H1 (cell line): ENCODE measurements at regions not wholly inside any gene's neighbourhood (a gene's known extent, or its start where the extent isn't known, plus 50 kb on each side); places are given as distances from the start of the nearest gene placed in this dataset.

Experiments used
- CTCF ChIA-PET: fragments of 300-600 bp; sonication (Branson Sonifier 250); formaldehyde crosslinking; loops from one replicate; lab custom pipeline; 2021; ENCODE audit not compliant: partially characterized antibody; lab: Charles Lee
- POLR2A ChIA-PET: fragments of 300-600 bp; sonication (Branson Sonifier 250); formaldehyde crosslinking; loops from one replicate; lab custom pipeline; 2021; ENCODE audit warnings: inconsistent platforms; ENCODE audit not compliant: partially characterized antibody; lab: Charles Lee
- DNase-seq, 2 experiments: peaks; one replicate each; pipeline versions ENCODE4 v3.0.0 to v3.0.0-alpha.2; 2010 to 2022; ENCODE audit warnings: low spot score in 2 of 2, low read depth in 1 of 2, mixed read lengths in 1 of 2
- FAIRE-seq: peaks from 2 replicates; lab custom pipeline; 2011; peaks lifted over from hg19 to GRCh38; lab: Jason Lieb, UNC
- H2AFZ ChIP-seq: 2 replicates; pipeline ENCODE4 v1.8.1; 2012; ENCODE audit warnings: low read length, inconsistent platforms
- H2AK5ac ChIP-seq: 2 replicates; pipeline ENCODE4 v1.6.1; 2013; ENCODE audit warnings: low read depth, low read length
- H2BK120ac ChIP-seq: replicated peaks from 2 replicates; pipeline ENCODE3; 2013; ENCODE audit warnings: low read depth, low read length, inconsistent platforms
- H2BK12ac ChIP-seq: 2 replicates; pipeline ENCODE4 v1.6.1; 2013; ENCODE audit warnings: low read depth, low read length
- H2BK15ac ChIP-seq: 2 replicates; pipeline ENCODE4 v1.6.1; 2013; ENCODE audit warnings: low read length
- H2BK20ac ChIP-seq: 2 replicates; pipeline ENCODE4 v1.6.1; 2013; ENCODE audit warnings: low read length
- H2BK5ac ChIP-seq: 2 replicates; pipeline ENCODE4 v1.6.1; 2013; ENCODE audit warnings: low read depth, low read length
- H3K14ac ChIP-seq: 2 replicates; pipeline ENCODE4 v1.6.1; 2013; ENCODE audit warnings: inconsistent platforms; ENCODE audit not compliant: insufficient read length
- H3K18ac ChIP-seq: 2 replicates; pipeline ENCODE4 v1.6.1; 2013; ENCODE audit warnings: low read length; ENCODE audit errors: extremely low read depth
- H3K23ac ChIP-seq: 2 replicates; pipeline ENCODE4 v1.6.1; 2013; ENCODE audit warnings: inconsistent platforms; ENCODE audit not compliant: insufficient read length
- H3K23me2 ChIP-seq: 2 replicates; pipeline ENCODE4 v1.6.1; 2013; ENCODE audit warnings: low read depth, low read length
- H3K27ac ChIP-seq: 2 replicates; pipeline ENCODE4 v1.6.1; 2011; ENCODE audit warnings: low read depth, low read length, inconsistent platforms
- H3K27me3 ChIP-seq, 4 experiments: replicated peaks in 1 of 4; 1 replicate in 1 of 4; 2 replicates in 3 of 4; pipeline versions ENCODE4 v1.6.1 to v1.8.1; 2011 to 2013; ENCODE audit warnings: low read length in 3 of 4, mild to moderate bottlenecking in 3 of 4, inconsistent platforms in 2 of 4, mixed read lengths in 2 of 4, moderate library complexity in 1 of 4; ENCODE audit not compliant: control insufficient read depth in 3 of 4, insufficient read depth in 3 of 4; ENCODE audit errors: extremely low read depth in 1 of 4
- H3K36me3 ChIP-seq, 4 experiments: 2 replicates each; pipeline versions ENCODE4 v1.6.1 to v1.8.1; 2011 to 2013; ENCODE audit warnings: mild to moderate bottlenecking in 4 of 4, low read length in 3 of 4, moderate library complexity in 2 of 4, control low read depth in 1 of 4, inconsistent platforms in 1 of 4; ENCODE audit not compliant: insufficient read depth in 4 of 4, control insufficient read depth in 2 of 4
- H3K4ac ChIP-seq: replicated peaks from 2 replicates; pipeline ENCODE3; 2013; ENCODE audit warnings: low read length, low read depth, mixed read lengths, inconsistent platforms; ENCODE audit not compliant: insufficient read length
- H3K4me1 ChIP-seq, 4 experiments: replicated peaks in 1 of 4; 1 replicate in 1 of 4; 2 replicates in 3 of 4; pipeline versions ENCODE4 v1.6.1 to v1.8.1; 2011 to 2013; ENCODE audit warnings: low read length in 3 of 4, inconsistent platforms in 2 of 4, mixed read lengths in 1 of 4; ENCODE audit not compliant: insufficient read depth in 4 of 4, control insufficient read depth in 3 of 4
- H3K4me2 ChIP-seq, 2 experiments: 2 replicates each; pipeline versions ENCODE4 v1.6.1 to v1.8.1; 2011 to 2013; ENCODE audit warnings: low read depth in 2 of 2, low read length in 2 of 2, control low read depth in 1 of 2, inconsistent platforms in 1 of 2, mild to moderate bottlenecking in 1 of 2; ENCODE audit not compliant: insufficient read depth in 1 of 2
- H3K4me3 ChIP-seq, 4 experiments: fragments of 200-600, 300-600 bp in 1 of 4; sonication (generic), shearing (Covaris generic), sonication (Bioruptor Twin) in 1 of 4; 2 replicates each; pipeline versions ENCODE4 v1.5.1 to v1.8.1; 2011 to 2016; ENCODE audit warnings: low read length in 4 of 4, low read depth in 3 of 4, control low read depth in 2 of 4, inconsistent platforms in 2 of 4, mild to moderate bottlenecking in 2 of 4, mixed read lengths in 1 of 4, moderate library complexity in 1 of 4; ENCODE audit not compliant: insufficient read depth in 2 of 4; ENCODE audit errors: extremely low read depth in 1 of 4
- H3K56ac ChIP-seq: replicated peaks from 2 replicates; pipeline ENCODE3; 2013; ENCODE audit warnings: low read depth, mild to moderate bottlenecking, mixed read lengths, low read length, inconsistent platforms; ENCODE audit not compliant: insufficient read length
- H3K79me1 ChIP-seq: 2 replicates; pipeline ENCODE4 v1.6.1; 2013; ENCODE audit warnings: low read depth, low read length, control low read depth
- H3K79me2 ChIP-seq, 2 experiments: 2 replicates each; pipeline versions ENCODE4 v1.6.1 to v1.8.1; 2012 to 2013; ENCODE audit warnings: low read length in 2 of 2, mild to moderate bottlenecking in 2 of 2, inconsistent platforms in 1 of 2; ENCODE audit not compliant: insufficient read depth in 2 of 2, control insufficient read depth in 1 of 2
- H3K9ac ChIP-seq, 4 experiments: replicated peaks in 1 of 4; 1 replicate in 1 of 4; 2 replicates in 3 of 4; pipeline versions ENCODE4 v1.6.1 to v1.8.1; 2011 to 2013; ENCODE audit warnings: low read depth in 3 of 4, low read length in 3 of 4, control low read depth in 2 of 4, mild to moderate bottlenecking in 2 of 4, moderate library complexity in 2 of 4, inconsistent platforms in 1 of 4; ENCODE audit errors: extremely low read depth in 1 of 4
- H3K9me3 ChIP-seq, 2 experiments: 2 replicates each; pipeline versions ENCODE4 v1.6.1 to v1.8.1; 2012 to 2013; ENCODE audit warnings: mild to moderate bottlenecking in 2 of 2, moderate library complexity in 2 of 2, control low read depth in 1 of 2, inconsistent platforms in 1 of 2, low read depth in 1 of 2, low read length in 1 of 2, mixed read lengths in 1 of 2; ENCODE audit not compliant: insufficient read depth in 2 of 2
- H4K20me1 ChIP-seq, 2 experiments: replicated peaks in 1 of 2; 2 replicates each; pipeline versions ENCODE3 to v1.8.1; 2011 to 2013; ENCODE audit warnings: inconsistent platforms in 2 of 2, low read length in 2 of 2, mild to moderate bottlenecking in 1 of 2; ENCODE audit not compliant: insufficient read depth in 2 of 2, control insufficient read depth in 1 of 2
- H4K5ac ChIP-seq: 2 replicates; pipeline ENCODE4 v1.6.1; 2013; ENCODE audit warnings: low read length, low read depth, mixed read lengths, inconsistent platforms; ENCODE audit not compliant: insufficient read length
- H4K8ac ChIP-seq: 2 replicates; pipeline ENCODE4 v1.8.0; 2013; ENCODE audit warnings: mild to moderate bottlenecking, moderate library complexity, low read length, inconsistent platforms; ENCODE audit not compliant: insufficient read depth; ENCODE audit errors: extremely low read depth
- H4K91ac ChIP-seq: replicated peaks from 2 replicates; pipeline ENCODE3; 2013; ENCODE audit warnings: low read length, mixed read lengths, inconsistent platforms; ENCODE audit not compliant: insufficient read length
- NANOG ChIP-seq: IDR thresholded peaks from 2 replicates; pipeline ENCODE4 v1.6.1; 2011; ENCODE audit warnings: low read length, low read depth, mild to moderate bottlenecking, inconsistent platforms; ENCODE audit not compliant: insufficient read depth, poor library complexity, severe bottlenecking
- NRF1 ChIP-seq: IDR thresholded peaks from 2 replicates; pipeline ENCODE4 v1.6.1; 2011; ENCODE audit warnings: mild to moderate bottlenecking, low read depth, low read length, improper control_type of control experiment
- RFX5 ChIP-seq: IDR thresholded peaks from 2 replicates; pipeline ENCODE4 v1.6.1; 2011; ENCODE audit warnings: low read depth, low read length, improper control_type of control experiment, borderline replicate concordance
- RNF2 ChIP-seq: fragments of 200-900, 300-1000 bp; sonication (generic); IDR thresholded peaks from 2 replicates; pipeline ENCODE4 v1.7.1; 2016; ENCODE audit warnings: borderline replicate concordance, low read depth, mild to moderate bottlenecking, antibody characterized with exemption, low read length; ENCODE audit not compliant: poor library complexity, severe bottlenecking; ENCODE audit errors: missing control alignments
- RXRA ChIP-seq: IDR thresholded peaks from 2 replicates; pipeline ENCODE4 v1.6.1; 2011; ENCODE audit warnings: low read depth, mild to moderate bottlenecking, low read length, moderate library complexity; ENCODE audit not compliant: insufficient read depth
- SIX5 ChIP-seq: IDR thresholded peaks from 2 replicates; pipeline ENCODE4 v1.6.1; 2011; ENCODE audit warnings: mild to moderate bottlenecking, low read depth, low read length
- TAF7 ChIP-seq: optimal IDR thresholded peaks from 2 replicates; pipeline ENCODE3; 2011; ENCODE audit warnings: low read depth, mild to moderate bottlenecking, inconsistent platforms, low read length, moderate library complexity, borderline replicate concordance
- ZNF274 ChIP-seq: IDR thresholded peaks from 2 replicates; pipeline ENCODE4 v1.7.0; 2012; ENCODE audit warnings: low read length, borderline replicate concordance; ENCODE audit errors: extremely low read depth
- WGBS, 2 experiments: shearing (Covaris generic) in 1 of 2; methylation state at CpG; one replicate each; pipeline versions ENCODE4 v1.1.6 to v1.1.7; 2013 to 2015; ENCODE audit warnings: low lambda C conversion rate in 2 of 2, mixed read lengths in 2 of 2, inconsistent platforms in 1 of 2, low coverage in 1 of 2, missing lambda C conversion rate in 1 of 2; ENCODE audit not compliant: insufficient replicate concordance in 2 of 2, insufficient coverage in 1 of 2, insufficient read length in 1 of 2; ENCODE audit errors: extremely low coverage in 1 of 2, missing lambda C conversion rate in 1 of 2; 5-methylcytosine and 5-hydroxymethylcytosine counted together
- TF ChIP-seq, protein P1 (sequence below): IDR thresholded peaks from 2 replicates; pipeline ENCODE4 v1.6.1; 2011; ENCODE audit warnings: low read length, improper control_type of control experiment

DNA sequence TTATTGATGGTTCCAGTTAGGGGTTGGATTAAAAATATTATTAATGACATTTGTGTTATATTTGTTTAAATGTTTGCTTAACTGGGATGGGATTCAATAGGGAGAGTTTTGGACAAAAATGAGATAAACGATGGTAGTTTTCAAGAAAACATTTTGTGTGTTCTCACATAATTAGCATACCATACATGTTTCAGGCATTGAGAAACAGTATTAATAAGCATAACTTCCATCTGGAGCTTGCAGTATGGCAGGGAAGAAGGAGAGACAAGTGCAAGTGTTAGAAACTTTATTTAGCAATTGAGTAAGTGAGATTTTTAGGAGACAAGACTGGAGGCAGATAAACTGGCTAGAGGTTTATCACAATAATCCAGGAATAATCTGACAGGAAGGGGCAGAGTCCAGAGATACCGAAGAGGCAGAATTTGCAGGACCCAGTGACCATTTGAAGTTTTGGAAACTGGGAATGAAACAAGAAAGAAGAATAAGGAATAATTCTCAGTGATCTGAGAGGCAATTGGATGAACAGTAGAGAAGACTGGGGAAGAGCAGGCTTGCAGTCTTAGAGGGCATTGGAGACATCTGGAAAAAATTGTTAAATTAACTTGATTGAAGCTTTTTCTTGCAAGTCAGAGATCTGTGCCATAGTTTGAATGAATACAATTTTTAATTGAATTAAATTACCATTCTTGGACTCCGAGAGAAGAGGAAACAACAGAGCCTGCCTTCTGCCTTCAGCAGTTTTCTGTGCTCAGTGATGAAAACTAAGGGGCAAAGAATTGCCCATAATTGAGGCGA, 73.0 kb upstream of the PTCHD4 start:
- no peak for FAIRE-seq
- H2BK12ac ChIP-seq, result no peak overlapping the region
- no peaks in the 10 kb centered on the region for H4K20me1 ChIP-seq
- H3K14ac ChIP-seq, result no peak overlapping the region
- H3K9ac ChIP-seq, result no peak overlapping the region
- no peak overlapping the region for H3K18ac ChIP-seq
- H2BK15ac ChIP-seq, result no peak overlapping the region
- WGBS, 2 experiments, result 91% methylated on average over 4 of the region's 4 CpGs; no CpG with 5 or more reads in 1 of the 2 experiments
- no peak overlapping the region for H3K4me3 ChIP-seq
- no peak overlapping the region for H2BK20ac ChIP-seq
- H3K9me3 ChIP-seq, result no peaks in the 10 kb centered on the region
- H3K4me1 ChIP-seq, result no peaks in the 10 kb centered on the region
- no peak overlapping the region for H3K4ac ChIP-seq
- no peak overlapping the region for H3K27ac ChIP-seq
- no peaks in the 10 kb centered on the region for H3K79me1 ChIP-seq
- no peak overlapping the region for H4K5ac ChIP-seq
- no peak for DNase-seq
- H2AK5ac ChIP-seq, result no peak overlapping the region
- H3K79me2 ChIP-seq, result no peaks in the 10 kb centered on the region
- no peak overlapping the region for H2BK5ac ChIP-seq
- no peak overlapping the region for H3K4me2 ChIP-seq
- H3K27me3 ChIP-seq, result no peaks in the 10 kb centered on the region
- H3K23me2 ChIP-seq, result no peaks in the 10 kb centered on the region
- no peak overlapping the region for H2AFZ ChIP-seq
- no peak overlapping the region for H4K8ac ChIP-seq
- no peaks in the 10 kb centered on the region for H3K36me3 ChIP-seq
- H2BK120ac ChIP-seq, result no peak overlapping the region
- ChIA-PET CTCF (no interaction called here), POLR2A (no interaction called here)
- H3K23ac ChIP-seq, result no peak overlapping the region
- no peak overlapping the region for H3K56ac ChIP-seq
- no peak overlapping the region for H4K91ac ChIP-seq
- TF ChIP-seq TAF7 (no peak), RFX5 (no peak), RXRA (no peak), NANOG (no peak), SIX5 (no peak), NRF1 (no peak), ZNF274 (no peak), RNF2 (no peak)
- TF ChIP-seq, protein P1, sequence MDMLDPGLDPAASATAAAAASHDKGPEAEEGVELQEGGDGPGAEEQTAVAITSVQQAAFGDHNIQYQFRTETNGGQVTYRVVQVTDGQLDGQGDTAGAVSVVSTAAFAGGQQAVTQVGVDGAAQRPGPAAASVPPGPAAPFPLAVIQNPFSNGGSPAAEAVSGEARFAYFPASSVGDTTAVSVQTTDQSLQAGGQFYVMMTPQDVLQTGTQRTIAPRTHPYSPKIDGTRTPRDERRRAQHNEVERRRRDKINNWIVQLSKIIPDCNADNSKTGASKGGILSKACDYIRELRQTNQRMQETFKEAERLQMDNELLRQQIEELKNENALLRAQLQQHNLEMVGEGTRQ, result no peak
